Neural progenitor cell (in vitro differentiated cells): ENCODE measurements at regions not wholly inside any gene's neighbourhood (a gene's known extent, or its start where the extent isn't known, plus 50 kb on each side); places are given as distances from the start of the nearest gene placed in this dataset.

Experiments
- DNase-seq: peaks from one replicate; pipeline ENCODE4 v3.0.0-alpha.2; 2016; ENCODE audit warnings: low spot score
- H2AFZ ChIP-seq: fragments of 200-600 bp; sonication (generic); replicated peaks from 2 replicates; pipeline ENCODE4 v1.6.1; 2016; ENCODE audit warnings: antibody characterized with exemption
- H3F3A ChIP-seq: fragments of 200-600 bp; sonication (generic); 2 replicates; pipeline ENCODE4 v1.6.1; 2016; ENCODE audit warnings: antibody characterized with exemption, low read depth
- H3K27ac ChIP-seq: fragments of 200-600 bp; sonication (generic); 2 replicates; pipeline ENCODE4 v1.5.1; 2016; ENCODE audit warnings: mild to moderate bottlenecking
- H3K27me3 ChIP-seq: fragments of 200-600 bp; sonication (generic); 2 replicates; pipeline ENCODE4 v1.6.1; 2016; ENCODE audit warnings: mild to moderate bottlenecking, moderate library complexity
- H3K36me3 ChIP-seq: fragments of 200-600 bp; sonication (generic); 2 replicates; pipeline ENCODE4 v1.5.1; 2016
- H3K4me1 ChIP-seq: fragments of 200-600 bp; sonication (generic); 2 replicates; pipeline ENCODE4 v1.6.1; 2016; ENCODE audit warnings: mixed run types
- H3K4me2 ChIP-seq: fragments of 200-600 bp; sonication (generic); 2 replicates; pipeline ENCODE4 v1.6.1; 2016
- H3K4me3 ChIP-seq: fragments of 200-600 bp; sonication (generic); 2 replicates; pipeline ENCODE4 v1.5.1; 2016
- H3K79me2 ChIP-seq: fragments of 200-600 bp; sonication (generic); 2 replicates; pipeline ENCODE4 v1.6.1; 2016; ENCODE audit warnings: low read depth
- H3K9ac ChIP-seq: fragments of 200-600 bp; sonication (generic); 2 replicates; pipeline ENCODE4 v1.6.1; 2016
- H3K9me3 ChIP-seq: fragments of 200-600 bp; sonication (generic); 2 replicates; pipeline ENCODE4 v1.5.1; 2016; ENCODE audit warnings: low read depth
- H4K20me1 ChIP-seq: fragments of 200-600 bp; sonication (generic); 2 replicates; pipeline ENCODE4 v1.6.1; 2016; ENCODE audit warnings: low read depth
- H3K27ac Mint-ChIP-seq: 3 replicates; pipeline ENCODE4 v1.8.0; 2021; ENCODE audit warnings: mixed read lengths
- H3K27me3 Mint-ChIP-seq: 2 replicates; pipeline ENCODE4 v1.8.0; 2022; ENCODE audit warnings: low read depth, mild to moderate bottlenecking, inconsistent platforms, moderate library complexity, mixed read lengths; ENCODE audit not compliant: insufficient read depth
- H3K36me3 Mint-ChIP-seq: 3 replicates; pipeline ENCODE4 v1.8.0; 2021; ENCODE audit warnings: mixed read lengths
- H3K4me1 Mint-ChIP-seq: 3 replicates; pipeline ENCODE4 v1.8.0; 2021; ENCODE audit warnings: mixed read lengths
- H3K4me3 Mint-ChIP-seq: 3 replicates; pipeline ENCODE4 v1.8.0; 2021; ENCODE audit warnings: mild to moderate bottlenecking, moderate library complexity, mixed read lengths
- H3K9me3 Mint-ChIP-seq: 3 replicates; pipeline ENCODE4 v1.8.0; 2020; ENCODE audit warnings: mixed read lengths
- EZH2 ChIP-seq: fragments of 200-600 bp; sonication (generic); IDR thresholded peaks from 2 replicates; pipeline ENCODE4 v1.6.1; 2017; ENCODE audit warnings: antibody characterized with exemption, mild to moderate bottlenecking, moderate library complexity
- EZH2phosphoT487 ChIP-seq: fragments of 200-600 bp; sonication (generic); IDR thresholded peaks from 2 replicates; pipeline ENCODE4 v1.6.1; 2017; ENCODE audit warnings: antibody characterized with exemption
- TF ChIP-seq, protein P1 (sequence below): fragments of 200-600 bp; sonication (generic); IDR thresholded peaks from 2 replicates; pipeline ENCODE4 v1.5.1; 2017; ENCODE audit warnings: antibody characterized with exemption, mild to moderate bottlenecking

DNA sequence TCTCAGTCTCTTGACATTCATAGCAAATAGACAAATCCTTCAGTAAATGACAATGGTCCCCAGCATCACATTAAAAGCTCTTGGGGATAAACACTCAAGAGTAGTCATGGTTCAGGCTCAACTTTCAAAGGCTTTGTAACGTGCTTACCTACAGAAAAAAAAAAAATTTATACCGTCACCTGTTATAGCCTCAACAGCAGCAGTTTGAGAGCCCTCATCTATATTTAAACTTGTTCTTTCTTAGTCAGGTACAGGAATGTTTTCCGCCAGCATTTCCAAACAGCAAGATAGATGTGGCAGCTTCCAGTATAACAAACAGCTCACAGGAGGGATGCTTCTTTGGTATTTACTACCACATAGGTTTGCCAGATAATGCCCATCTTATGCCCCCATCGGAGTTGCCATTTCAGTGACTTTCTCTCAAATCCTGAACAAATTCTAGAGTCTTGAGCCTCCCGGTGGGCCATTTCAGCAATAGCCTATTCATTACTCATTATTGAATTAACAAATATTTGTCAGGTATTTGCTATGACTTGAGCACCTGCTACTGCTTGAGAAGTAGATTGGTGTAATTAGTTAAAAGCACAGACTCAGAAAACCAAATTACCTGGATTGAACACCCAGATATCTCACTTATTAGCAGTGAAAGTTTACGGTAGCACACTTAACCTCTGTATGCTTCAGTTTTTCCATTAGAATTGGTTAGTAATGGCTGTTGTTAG is 470.0 kb downstream of the EBF1 start:
- Mint-ChIP-seq H3K4me1 (peaks cover 1% of the 10 kb centered on the region), H3K27ac (no peak overlapping the region), H3K4me3 (no peak overlapping the region), H3K36me3 (no peaks in the 10 kb centered on the region), H3K27me3 (peaks cover 2% of the 10 kb centered on the region), H3K9me3 (no peaks in the 10 kb centered on the region)
- Histone ChIP-seq H2AFZ (no peak overlapping the region), H3K4me2 (no peak overlapping the region), H3K4me1 (peaks cover 7% of the 10 kb centered on the region), H3K9me3 (no peaks in the 10 kb centered on the region), H3K9ac (no peak overlapping the region), H3F3A (no peaks in the 10 kb centered on the region), H3K27me3 (no peaks in the 10 kb centered on the region), H3K79me2 (no peaks in the 10 kb centered on the region), H3K4me3 (no peak overlapping the region), H3K27ac (no peak overlapping the region), H4K20me1 (no peaks in the 10 kb centered on the region), H3K36me3 (no peaks in the 10 kb centered on the region)
- no peak for DNase-seq
- TF ChIP-seq, protein P1, sequence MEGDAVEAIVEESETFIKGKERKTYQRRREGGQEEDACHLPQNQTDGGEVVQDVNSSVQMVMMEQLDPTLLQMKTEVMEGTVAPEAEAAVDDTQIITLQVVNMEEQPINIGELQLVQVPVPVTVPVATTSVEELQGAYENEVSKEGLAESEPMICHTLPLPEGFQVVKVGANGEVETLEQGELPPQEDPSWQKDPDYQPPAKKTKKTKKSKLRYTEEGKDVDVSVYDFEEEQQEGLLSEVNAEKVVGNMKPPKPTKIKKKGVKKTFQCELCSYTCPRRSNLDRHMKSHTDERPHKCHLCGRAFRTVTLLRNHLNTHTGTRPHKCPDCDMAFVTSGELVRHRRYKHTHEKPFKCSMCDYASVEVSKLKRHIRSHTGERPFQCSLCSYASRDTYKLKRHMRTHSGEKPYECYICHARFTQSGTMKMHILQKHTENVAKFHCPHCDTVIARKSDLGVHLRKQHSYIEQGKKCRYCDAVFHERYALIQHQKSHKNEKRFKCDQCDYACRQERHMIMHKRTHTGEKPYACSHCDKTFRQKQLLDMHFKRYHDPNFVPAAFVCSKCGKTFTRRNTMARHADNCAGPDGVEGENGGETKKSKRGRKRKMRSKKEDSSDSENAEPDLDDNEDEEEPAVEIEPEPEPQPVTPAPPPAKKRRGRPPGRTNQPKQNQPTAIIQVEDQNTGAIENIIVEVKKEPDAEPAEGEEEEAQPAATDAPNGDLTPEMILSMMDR = no peak
- TF ChIP-seq EZH2phosphoT487 = no peak

DNA sequence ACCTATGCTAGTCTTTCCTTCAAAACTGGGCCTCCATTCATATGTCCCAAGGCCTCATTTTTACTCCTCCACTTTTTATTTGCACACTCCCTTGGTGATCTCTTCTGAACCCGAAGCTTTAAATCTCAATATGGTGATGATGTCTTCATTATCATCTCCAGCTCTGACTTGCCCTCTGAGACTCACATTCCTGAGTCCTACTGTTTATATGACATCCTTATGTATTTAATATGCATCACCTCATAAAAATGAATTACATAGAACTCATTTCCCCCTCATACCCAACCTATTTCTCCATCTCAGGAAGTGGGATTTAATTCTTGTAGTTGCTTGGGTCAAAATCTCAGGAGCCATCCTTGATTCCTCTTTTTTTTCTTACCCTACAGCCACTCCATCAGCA is 473.0 kb downstream of the EBF1 start:
- Histone ChIP-seq H3K9me3 (no peaks in the 10 kb centered on the region), H3K79me2 (no peaks in the 10 kb centered on the region), H3F3A (no peaks in the 10 kb centered on the region), H3K4me1 (no peaks in the 10 kb centered on the region), H4K20me1 (no peaks in the 10 kb centered on the region), H3K27me3 (no peaks in the 10 kb centered on the region), H3K36me3 (no peaks in the 10 kb centered on the region), H3K4me3 (no peak overlapping the region), H3K4me2 (no peak overlapping the region), H3K9ac (no peak overlapping the region), H2AFZ (no peak overlapping the region), H3K27ac (no peak overlapping the region)
- H3K27ac Mint-ChIP-seq = no peak overlapping the region
- H3K4me1 Mint-ChIP-seq = peaks cover 6% of the 10 kb centered on the region
- H3K27me3 Mint-ChIP-seq = peaks cover 2% of the 10 kb centered on the region
- no peak for TF ChIP-seq EZH2
- TF ChIP-seq, protein P1 = no peak
- no peak for TF ChIP-seq EZH2phosphoT487
- no peak overlapping the region for H3K4me3 Mint-ChIP-seq
- no peaks in the 10 kb centered on the region for H3K36me3 Mint-ChIP-seq
- DNase-seq = no peak
- no peaks in the 10 kb centered on the region for H3K9me3 Mint-ChIP-seq

DNA sequence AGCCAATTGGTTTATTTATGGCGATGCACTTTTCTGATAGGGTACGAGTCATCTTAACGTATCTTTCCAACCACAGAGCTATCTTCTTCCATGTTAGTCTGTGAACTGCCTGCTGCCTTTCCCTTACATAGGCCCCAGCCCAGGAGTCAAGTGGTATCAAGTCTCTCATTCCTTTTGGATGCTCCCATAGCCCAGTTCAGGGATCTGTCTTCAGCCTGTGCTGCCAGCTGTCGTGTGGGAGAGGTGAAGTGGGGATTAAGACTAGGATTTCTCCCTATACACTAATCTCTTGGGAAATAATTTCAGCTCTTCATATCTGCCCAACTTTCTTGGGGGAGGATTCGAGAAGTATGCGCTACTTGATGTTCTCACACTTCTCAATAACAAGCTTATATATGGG is 475.7 kb downstream of the EBF1 start:
- no peak overlapping the region for H2AFZ ChIP-seq
- no peaks in the 10 kb centered on the region for H3F3A ChIP-seq
- DNase-seq = no peak
- no peaks in the 10 kb centered on the region for H3K36me3 Mint-ChIP-seq
- no peaks in the 10 kb centered on the region for H3K27me3 Mint-ChIP-seq
- TF ChIP-seq, protein P1 = no peak
- TF ChIP-seq EZH2 (no peak), EZH2phosphoT487 (no peak)
- no peaks in the 10 kb centered on the region for H3K9me3 ChIP-seq
- H3K4me3 Mint-ChIP-seq = no peak overlapping the region
- no peaks in the 10 kb centered on the region for H3K9me3 Mint-ChIP-seq
- H3K9ac ChIP-seq = no peak overlapping the region
- H4K20me1 ChIP-seq = no peaks in the 10 kb centered on the region
- H3K4me2 ChIP-seq = no peak overlapping the region
- no peak overlapping the region for H3K4me3 ChIP-seq
- no peaks in the 10 kb centered on the region for H3K36me3 ChIP-seq
- H3K4me1 ChIP-seq = peaks cover 11% of the 10 kb centered on the region
- no peak overlapping the region for H3K27ac ChIP-seq
- H3K27me3 ChIP-seq = no peaks in the 10 kb centered on the region
- peaks cover 10% of the 10 kb centered on the region for H3K4me1 Mint-ChIP-seq
- H3K79me2 ChIP-seq = no peaks in the 10 kb centered on the region
- no peak overlapping the region for H3K27ac Mint-ChIP-seq
